GM18526 (cell line): ENCODE measurements at regions not wholly inside any gene's neighbourhood (a gene's known extent, or its start where the extent isn't known, plus 50 kb on each side); places are given as distances from the start of the nearest gene placed in this dataset.

Experiments
- POLR2A ChIP-seq: IDR thresholded peaks from 3 replicates; pipeline ENCODE4 v1.6.1; 2011; ENCODE audit not compliant: insufficient read length; ENCODE audit errors: extremely low read depth

DNA sequence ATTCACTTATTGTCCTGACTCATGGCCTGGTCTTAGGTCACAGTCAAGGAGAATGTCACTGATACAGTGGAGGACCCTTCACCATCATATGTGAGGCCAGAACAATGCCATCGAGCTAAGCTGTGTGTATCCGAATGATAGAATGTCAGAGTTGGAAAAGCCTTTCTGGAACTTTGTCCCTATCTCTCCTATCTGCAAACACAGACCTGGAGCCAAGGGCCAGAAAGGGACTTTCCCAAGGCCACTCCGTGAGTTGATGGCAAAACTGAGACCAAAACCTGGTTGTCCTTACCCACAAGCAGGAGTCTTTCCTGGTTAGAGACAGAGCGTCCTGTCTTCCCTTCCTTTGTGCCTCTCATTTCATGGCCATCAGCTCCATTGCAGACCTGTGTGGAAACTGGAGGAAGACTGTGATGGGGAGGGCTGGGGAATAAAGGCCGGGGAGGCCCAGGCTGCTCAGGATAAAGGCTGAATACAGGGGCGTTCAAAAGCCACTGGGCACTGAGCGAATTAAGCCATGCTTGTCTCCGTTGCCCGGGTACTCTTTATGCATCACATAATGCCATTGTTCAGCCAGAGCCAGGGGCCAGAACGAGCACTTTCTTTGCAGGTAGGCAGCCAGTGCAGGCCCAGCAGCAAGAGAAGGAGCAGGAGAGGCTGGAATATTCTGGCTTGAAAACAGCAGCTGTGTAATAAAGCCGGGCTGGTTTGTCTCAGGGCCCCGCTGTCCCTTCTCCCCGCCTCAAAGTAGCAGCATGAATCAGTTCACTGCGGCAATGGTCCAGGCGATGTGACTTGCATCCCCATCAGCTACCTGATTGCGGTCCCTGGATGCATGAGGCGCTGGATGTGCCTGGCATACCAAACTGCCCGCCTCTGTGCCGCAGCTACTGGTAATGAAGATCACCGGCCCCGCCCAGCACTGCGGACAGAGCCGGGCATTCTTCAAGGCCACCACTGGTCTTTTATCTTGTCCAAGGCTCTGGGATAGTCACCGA, 143.0 kb downstream of the RPS24 start:
- TF ChIP-seq POLR2A = no peak

DNA sequence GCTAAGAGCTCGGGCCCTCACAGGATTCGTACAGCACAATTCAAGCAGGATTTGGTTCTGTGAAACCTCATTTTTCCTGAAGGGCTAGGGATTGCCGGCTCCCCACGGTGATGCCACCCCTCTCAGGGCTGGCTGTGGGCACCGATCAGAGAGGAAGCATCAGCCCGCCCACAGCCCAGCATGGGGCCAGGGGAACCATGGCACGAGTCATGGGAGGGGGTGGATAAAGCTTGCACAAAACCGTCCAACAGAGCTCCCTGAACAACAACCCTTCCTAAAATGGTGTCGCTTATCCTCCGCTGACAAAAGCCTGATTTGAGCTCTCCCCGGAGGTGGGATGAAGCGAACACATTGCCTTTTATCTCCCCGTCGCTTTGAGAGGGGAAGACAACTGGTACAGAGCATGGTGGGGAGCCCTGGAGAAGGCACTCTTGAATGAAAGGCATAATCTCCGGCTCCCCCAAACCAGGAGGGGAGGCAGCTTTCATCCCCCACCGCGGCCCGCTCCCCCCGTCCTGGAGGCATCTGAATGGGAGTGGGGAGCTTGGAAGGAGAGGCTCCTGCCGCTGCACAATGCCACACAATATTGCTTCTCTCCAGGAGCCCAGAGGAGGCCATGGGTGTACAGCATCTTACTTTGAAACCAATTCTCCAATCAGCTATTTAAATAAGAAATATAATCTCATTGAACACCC, 144.0 kb downstream of the RPS24 start:
- no peak for TF ChIP-seq POLR2A

GRCh38 chr10:78178397-78178796, 144.7 kb downstream of the RPS24 start:
- no peak for TF ChIP-seq POLR2A

DNA sequence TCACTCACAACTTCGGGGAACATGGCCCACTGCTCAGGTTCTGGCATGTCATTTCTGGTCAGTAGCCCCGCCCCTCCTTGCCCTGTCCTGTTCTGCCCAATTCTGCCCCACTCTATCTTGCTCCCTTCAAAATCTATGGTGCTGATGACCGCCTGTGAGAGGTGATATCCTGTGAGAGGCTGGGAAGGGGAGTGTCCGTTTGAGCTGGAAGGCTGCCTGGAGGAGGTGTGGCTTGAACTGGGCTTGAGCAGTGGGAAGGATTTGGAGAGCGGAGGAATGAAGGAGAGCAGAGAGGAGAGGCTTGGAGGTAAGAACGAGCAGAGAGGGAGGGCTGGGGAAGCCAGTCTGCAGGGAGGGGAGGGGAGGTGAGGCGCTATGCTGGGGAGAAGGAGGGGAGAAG, 145.3 kb downstream of the RPS24 start:
- no peak for TF ChIP-seq POLR2A

DNA sequence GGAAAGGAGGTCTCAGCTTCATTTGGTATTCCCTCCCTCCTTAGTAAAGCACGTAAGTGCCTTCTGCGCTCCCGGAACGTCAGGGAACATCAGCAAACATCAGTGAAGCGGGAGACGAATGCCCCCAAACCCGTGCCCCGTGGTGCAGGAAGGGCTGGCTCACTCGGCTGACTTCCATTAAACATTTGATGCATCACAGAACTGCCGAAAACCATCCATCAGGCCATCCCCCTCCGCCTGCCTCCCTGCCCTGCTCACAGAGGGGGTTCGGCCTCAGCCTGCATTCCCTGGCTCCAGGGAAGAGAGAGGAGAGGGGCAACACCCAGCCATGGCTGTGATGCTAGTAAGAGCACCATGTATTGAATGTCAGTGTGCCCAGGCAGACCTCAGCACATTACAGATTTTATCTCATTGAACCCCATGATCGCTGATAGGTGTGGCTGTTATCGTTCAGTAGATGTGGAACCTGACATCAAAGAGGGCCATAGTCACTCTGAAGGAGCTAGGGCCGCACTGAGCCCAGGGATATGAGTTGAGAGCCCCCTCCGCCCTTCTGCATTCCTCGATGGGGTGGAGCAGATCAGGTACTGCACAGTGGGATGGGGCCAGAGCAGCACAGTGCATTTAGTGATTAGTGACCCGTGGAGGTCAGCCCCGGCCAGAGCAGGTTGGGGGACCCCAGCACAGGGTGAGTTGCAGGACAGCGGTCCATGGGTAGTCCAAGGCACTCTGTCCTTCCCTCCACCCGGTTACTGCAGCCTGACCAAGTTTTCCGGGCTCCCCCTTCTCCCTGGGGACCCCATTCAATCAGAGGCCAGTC, 146.4 kb downstream of the RPS24 start:
- TF ChIP-seq POLR2A = no peak

GRCh38 chr10:78181381-78182055, 147.9 kb downstream of the RPS24 start:
- TF ChIP-seq POLR2A = no peak

GRCh38 chr10:78182841-78183240, 149.2 kb downstream of the RPS24 start:
- TF ChIP-seq POLR2A = no peak

- TF ChIP-seq POLR2A = no peak
Measured at GRCh38 chr10:78184851-78185692, 151.4 kb downstream of the RPS24 start.

- no peak for TF ChIP-seq POLR2A
Measured at GRCh38 chr10:78185693-78186055, 152.0 kb downstream of the RPS24 start.

GRCh38 chr10:78186572-78186971, 152.9 kb downstream of the RPS24 start:
- no peak for TF ChIP-seq POLR2A

GRCh38 chr10:78187371-78187770, 153.7 kb downstream of the RPS24 start:
- no peak for TF ChIP-seq POLR2A

GRCh38 chr10:78188446-78188845, 154.8 kb downstream of the RPS24 start:
- TF ChIP-seq POLR2A = no peak

GRCh38 chr10:78190051-78190825, 156.6 kb downstream of the RPS24 start:
- no peak for TF ChIP-seq POLR2A

GRCh38 chr10:78191301-78191700, 157.6 kb downstream of the RPS24 start:
- no peak for TF ChIP-seq POLR2A

DNA sequence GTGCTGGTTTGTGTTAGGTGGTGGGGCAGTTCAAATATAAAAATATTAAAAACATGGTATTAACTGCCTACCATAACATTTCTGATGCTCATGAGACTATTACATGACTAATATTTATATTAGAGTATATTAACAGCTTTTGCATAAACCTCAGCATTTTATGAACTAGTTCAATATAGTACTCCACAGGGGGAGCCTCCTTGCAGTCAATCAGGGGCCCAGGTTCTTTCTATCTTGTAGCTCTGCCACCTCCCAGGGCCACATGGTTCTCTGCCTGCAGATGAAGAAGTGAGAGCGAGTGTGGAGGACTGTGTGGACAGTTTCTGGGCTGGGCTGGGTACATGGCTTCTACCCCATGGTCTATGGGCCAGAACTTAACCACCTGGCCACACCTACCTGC, 159.5 kb downstream of the RPS24 start:
- no peak for TF ChIP-seq POLR2A
